ENCODE measurements at regions not wholly inside any gene's neighbourhood (a gene's known extent, or its start where the extent isn't known, plus 50 kb on each side); places are given as distances from the start of the nearest gene placed in this dataset.

DNA sequence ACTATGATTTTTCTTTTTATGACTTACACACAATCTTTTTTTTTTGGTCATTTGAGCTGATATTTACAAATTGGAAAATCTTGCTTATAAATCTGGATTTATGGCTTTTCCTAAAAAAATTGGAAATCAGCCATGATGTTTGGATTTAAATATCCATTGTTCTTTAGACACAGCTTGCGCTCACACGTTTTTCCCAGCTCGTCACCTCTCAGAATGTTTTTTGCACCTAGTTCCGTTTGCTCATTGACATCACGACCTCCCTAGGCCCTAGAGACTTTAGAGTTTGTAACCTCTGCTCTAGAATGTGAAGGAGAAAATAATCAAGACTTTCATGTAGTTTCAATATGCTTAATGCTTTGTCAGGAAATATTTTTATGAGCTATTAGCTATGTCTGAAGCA is 930.5 kb downstream of the TLE4 start:
- TF ChIP-seq CTCF (conservative IDR thresholded peaks at IDR 0.05 in 1 of 2, IDR thresholded peaks at IDR 0.05 in 1 of 2; ENCODE audit: extremely low read depth in 1 of 2, insufficient read depth in 1 of 2, low read depth in 1 of 2, low read length in 2 of 2): no peak
- no peak for TF ChIP-seq EZH2 (IDR thresholded peaks at IDR 0.05; ENCODE audit: borderline replicate concordance, low read length)

Measured in mammary epithelial cell (primary cell).